ENCODE measurements at regions not wholly inside any gene's neighbourhood (a gene's known extent, or its start where the extent isn't known, plus 50 kb on each side); places are given as distances from the start of the nearest gene placed in this dataset.

DNA sequence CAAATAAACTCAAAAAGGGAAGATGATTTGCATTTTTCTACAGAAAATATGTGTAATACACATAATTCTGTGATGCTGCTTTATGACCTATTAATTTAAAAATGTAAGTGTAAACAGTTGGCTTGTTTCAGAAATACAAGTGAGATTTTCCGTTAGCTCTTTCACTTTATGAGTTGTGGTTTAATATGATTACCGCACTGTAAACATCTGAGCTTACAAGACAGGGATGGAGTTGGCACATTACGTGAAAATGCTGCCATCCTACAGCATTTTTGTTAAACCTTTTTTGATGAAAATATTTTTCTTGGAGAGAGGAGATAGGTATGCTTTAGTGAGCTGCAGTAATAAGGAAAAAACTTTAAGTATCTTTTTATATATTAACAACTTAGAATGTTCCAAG is 426.8 kb upstream of the ADAMTS5 start:
- TF ChIP-seq, protein P1, sequence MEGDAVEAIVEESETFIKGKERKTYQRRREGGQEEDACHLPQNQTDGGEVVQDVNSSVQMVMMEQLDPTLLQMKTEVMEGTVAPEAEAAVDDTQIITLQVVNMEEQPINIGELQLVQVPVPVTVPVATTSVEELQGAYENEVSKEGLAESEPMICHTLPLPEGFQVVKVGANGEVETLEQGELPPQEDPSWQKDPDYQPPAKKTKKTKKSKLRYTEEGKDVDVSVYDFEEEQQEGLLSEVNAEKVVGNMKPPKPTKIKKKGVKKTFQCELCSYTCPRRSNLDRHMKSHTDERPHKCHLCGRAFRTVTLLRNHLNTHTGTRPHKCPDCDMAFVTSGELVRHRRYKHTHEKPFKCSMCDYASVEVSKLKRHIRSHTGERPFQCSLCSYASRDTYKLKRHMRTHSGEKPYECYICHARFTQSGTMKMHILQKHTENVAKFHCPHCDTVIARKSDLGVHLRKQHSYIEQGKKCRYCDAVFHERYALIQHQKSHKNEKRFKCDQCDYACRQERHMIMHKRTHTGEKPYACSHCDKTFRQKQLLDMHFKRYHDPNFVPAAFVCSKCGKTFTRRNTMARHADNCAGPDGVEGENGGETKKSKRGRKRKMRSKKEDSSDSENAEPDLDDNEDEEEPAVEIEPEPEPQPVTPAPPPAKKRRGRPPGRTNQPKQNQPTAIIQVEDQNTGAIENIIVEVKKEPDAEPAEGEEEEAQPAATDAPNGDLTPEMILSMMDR (conservative IDR thresholded peaks at IDR 0.05; ENCODE audit: low read depth, low read length): no peak
- no peak for TF ChIP-seq EZH2 (IDR thresholded peaks at IDR 0.05; ENCODE audit: borderline replicate concordance, low read depth, low read length, poor library complexity, severe bottlenecking)

Measured in A673 (cell line).